K562 (cell line): ENCODE measurements at regions not wholly inside any gene's neighbourhood (a gene's known extent, or its start where the extent isn't known, plus 50 kb on each side); places are given as distances from the start of the nearest gene placed in this dataset.

ENCODE experiments used
- AFF4 ChIP-seq: sonication (generic); formaldehyde crosslinking; IDR thresholded peaks from 2 replicates; pipeline ENCODE4 v1.8.0; 2023; ENCODE audit warnings: mild to moderate bottlenecking, missing genetic modification reagents
- BHLHE40 ChIP-seq: IDR thresholded peaks from 2 replicates; pipeline ENCODE4 v1.6.1; 2011; ENCODE audit warnings: low read length, improper control_type of control experiment
- FOXA3 ChIP-seq, 2 experiments: fragments of 450-650 bp in 1 of 2; sonication (generic) in 1 of 2; formaldehyde crosslinking; IDR thresholded peaks in 1 of 2; conservative IDR thresholded peaks in 1 of 2; 2 replicates each; pipeline versions ENCODE4 v1.4.0 to v1.8.0; 2020 to 2022; ENCODE audit warnings: mild to moderate bottlenecking in 2 of 2, missing genetic modification reagents in 1 of 2
- GTF2B ChIP-seq: IDR thresholded peaks from 2 replicates; pipeline ENCODE4 v1.6.1; 2011; ENCODE audit not compliant: insufficient read length; ENCODE audit errors: extremely low read depth
- ILF3 ChIP-seq: fragments of 450-650 bp; IDR thresholded peaks from 2 replicates; pipeline ENCODE4 v1.6.1; 2018; ENCODE audit warnings: antibody characterized with exemption, mild to moderate bottlenecking, moderate library complexity, borderline replicate concordance
- KHSRP ChIP-seq: fragments of 450-650 bp; IDR thresholded peaks from 2 replicates; pipeline ENCODE4 v1.6.1; 2017
- MLX ChIP-seq, 2 experiments: fragments of 450-650 bp in 1 of 2; sonication (generic) in 1 of 2; formaldehyde crosslinking; conservative IDR thresholded peaks; 2 replicates each; pipeline versions ENCODE4 v1.4.0 to v1.8.1; 2020 to 2022; ENCODE audit warnings: mild to moderate bottlenecking in 1 of 2, missing genetic modification reagents in 1 of 2
- MTA1 ChIP-seq: fragments of 450-650 bp; IDR thresholded peaks from 2 replicates; pipeline ENCODE4 v1.6.1; 2017; ENCODE audit warnings: borderline replicate concordance
- NR0B1 ChIP-seq: fragments of 450-650 bp; IDR thresholded peaks from one replicate; pipeline ENCODE4 v1.6.1; 2018; ENCODE audit warnings: mild to moderate bottlenecking, moderate library complexity; ENCODE audit not compliant: partially characterized antibody
- RNF2 ChIP-seq: sonication (generic); IDR thresholded peaks from 2 replicates; pipeline ENCODE4 v1.6.1; 2016
- SMARCA4 ChIP-seq: fragments of 450-650 bp; IDR thresholded peaks from 2 replicates; pipeline ENCODE4 v1.6.1; 2016
- SNRNP70 ChIP-seq: fragments of 200-400 bp; formaldehyde crosslinking; optimal IDR thresholded peaks from 2 replicates; pipeline ENCODE3; 2017; ENCODE audit warnings: low read depth, low read length
- TCF3 ChIP-seq: sonication (generic); formaldehyde crosslinking; IDR thresholded peaks from 2 replicates; pipeline ENCODE4 v1.4.0; 2020; ENCODE audit warnings: mild to moderate bottlenecking, missing genetic modification reagents
- USF1 ChIP-seq: sonication (generic); formaldehyde crosslinking; IDR thresholded peaks from 2 replicates; pipeline ENCODE4 v1.9.0; 2022; ENCODE audit warnings: mild to moderate bottlenecking, missing genetic modification reagents
- ZBTB5 ChIP-seq: fragments of 450-650 bp; IDR thresholded peaks from 2 replicates; pipeline ENCODE4 v1.6.1; 2017; ENCODE audit warnings: antibody characterized with exemption
- ZBTB7A ChIP-seq: IDR thresholded peaks from 2 replicates; pipeline ENCODE4 v1.6.1; 2011; ENCODE audit warnings: low read depth, mild to moderate bottlenecking, low read length, moderate library complexity, borderline replicate concordance; ENCODE audit not compliant: control insufficient read depth

GRCh38 chr1:65021795-65022194 is 55.4 kb upstream of the JAK1 start (continued):
- peak; percentile 64; the same call in 1 of the 2 replicates for TF ChIP-seq ILF3
- peak; percentile 14 to 59; a peak in 1 of 4 replicates for TF ChIP-seq FOXA3 (CRISPR knock-in tag; conservative IDR thresholded peaks at IDR 0.05 in 1 of 2, IDR thresholded peaks at IDR 0.05 in 1 of 2)
- TF ChIP-seq TCF3: peak; percentile 98
- peak; percentile 79; the same call in 1 of the 2 replicates for TF ChIP-seq RNF2
- TF ChIP-seq ZBTB5: no peak
- TF ChIP-seq SMARCA4: peak; percentile 96
- TF ChIP-seq USF1 (CRISPR knock-in tag): no peak
- no peak for TF ChIP-seq ZBTB7A
- TF ChIP-seq KHSRP: peak; percentile 61
- peak; percentile 31; the same call in 1 of the 2 replicates for TF ChIP-seq BHLHE40
- no peak for TF ChIP-seq MLX (CRISPR knock-in tag; conservative IDR thresholded peaks at IDR 0.05)
- TF ChIP-seq AFF4 (CRISPR knock-in tag): peak; percentile 32; the same call in 1 of the 2 replicates
- no peak for TF ChIP-seq GTF2B
- no peak for TF ChIP-seq NR0B1
- TF ChIP-seq MTA1: 0 out of 2 replicates have a peak, but pooled peaks have one; percentile 42
- no peak for TF ChIP-seq SNRNP70
